GM12875 (cell line): ENCODE measurements at regions not wholly inside any gene's neighbourhood (a gene's known extent, or its start where the extent isn't known, plus 50 kb on each side); places are given as distances from the start of the nearest gene placed in this dataset.

Experiments
- H3K4me3 ChIP-seq: one replicate; pipeline ENCODE4 v1.5.1; 2011; ENCODE audit warnings: low read depth, low read length, control low read depth
- CTCF ChIP-seq: IDR thresholded peaks from 2 replicates; pipeline ENCODE4 v1.5.1; 2011; ENCODE audit warnings: low read depth, mild to moderate bottlenecking, control low read depth, inconsistent platforms, low read length, moderate library complexity, borderline replicate concordance; ENCODE audit not compliant: insufficient read depth

DNA sequence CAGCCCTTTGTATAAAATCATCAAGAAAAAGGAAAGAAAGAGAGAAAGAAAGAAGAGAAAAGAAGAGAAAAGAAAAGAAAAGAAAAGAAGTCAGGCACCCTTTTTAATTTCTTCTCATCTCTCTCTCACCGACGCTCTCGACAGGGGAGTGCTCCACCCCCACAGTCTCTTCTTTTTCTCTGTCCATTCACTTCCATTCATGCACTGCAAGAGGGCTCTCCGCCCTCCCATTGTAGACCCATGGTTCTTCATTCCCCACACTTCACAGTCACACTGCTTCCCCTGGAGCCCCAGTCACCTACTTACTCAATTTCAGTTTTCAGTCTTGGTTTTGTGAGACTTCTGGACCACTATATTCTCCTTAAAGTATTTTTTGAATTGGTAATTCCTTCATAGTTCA is 254.7 kb downstream of the SOX2 start:
- H3K4me3 ChIP-seq = no peak overlapping the region
- TF ChIP-seq CTCF = no peak

GRCh38 chr3:181969925-181970324 is 258.2 kb downstream of the SOX2 start:
- H3K4me3 ChIP-seq = no peak overlapping the region
- no peak for TF ChIP-seq CTCF

GRCh38 chr3:181971424-181971823 is 259.7 kb downstream of the SOX2 start:
- no peak for TF ChIP-seq CTCF
- no peak overlapping the region for H3K4me3 ChIP-seq

- TF ChIP-seq CTCF = no peak
- no peak overlapping the region for H3K4me3 ChIP-seq
Observed at GRCh38 chr3:181974198-181974597, 262.5 kb downstream of the SOX2 start.

- TF ChIP-seq CTCF = no peak
- no peak overlapping the region for H3K4me3 ChIP-seq
Observed at GRCh38 chr3:181976526-181976925, 264.8 kb downstream of the SOX2 start.

- no peak for TF ChIP-seq CTCF
- H3K4me3 ChIP-seq = no peak overlapping the region
Observed at GRCh38 chr3:181985386-181985785, 273.7 kb downstream of the SOX2 start.

DNA sequence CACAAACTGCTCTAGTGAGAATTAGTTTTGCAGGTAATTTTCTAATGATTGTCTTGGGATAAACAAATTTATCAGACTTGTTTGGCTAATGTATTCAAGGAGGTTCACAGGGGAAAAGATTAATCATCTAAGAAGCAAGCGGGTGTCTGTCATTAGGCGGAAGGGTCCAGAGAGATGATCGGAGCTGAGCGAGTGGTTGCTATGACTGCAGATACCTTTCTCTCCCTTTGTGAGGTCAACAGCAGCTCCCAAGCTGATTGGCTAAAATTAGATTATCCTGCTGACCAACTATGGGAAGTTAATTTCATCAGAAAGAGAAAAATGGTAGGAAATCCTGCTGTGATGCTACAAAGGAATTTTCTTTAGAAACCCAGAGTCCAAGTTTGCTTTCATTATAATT is 276.0 kb downstream of the SOX2 start:
- H3K4me3 ChIP-seq = no peak overlapping the region
- no peak for TF ChIP-seq CTCF
